HG02970 (cell line): ENCODE measurements at regions not wholly inside any gene's neighbourhood (a gene's known extent, or its start where the extent isn't known, plus 50 kb on each side); places are given as distances from the start of the nearest gene placed in this dataset.
"Not testable (repeated sequence)": the region's sequence is repeated elsewhere in the genome, so short reads cannot be mapped to it uniquely, and the experiment has no call there.

ENCODE experiments used
- ATAC-seq: cut with Tn5 transposase; IDR thresholded peaks from one replicate; pipeline ENCODE4 v1.9.1; 2021; ENCODE audit warnings: mild to moderate bottlenecking, moderate library complexity, moderate number of reproducible peaks; ENCODE audit not compliant: unreplicated experiment, low FRiP score

DNA sequence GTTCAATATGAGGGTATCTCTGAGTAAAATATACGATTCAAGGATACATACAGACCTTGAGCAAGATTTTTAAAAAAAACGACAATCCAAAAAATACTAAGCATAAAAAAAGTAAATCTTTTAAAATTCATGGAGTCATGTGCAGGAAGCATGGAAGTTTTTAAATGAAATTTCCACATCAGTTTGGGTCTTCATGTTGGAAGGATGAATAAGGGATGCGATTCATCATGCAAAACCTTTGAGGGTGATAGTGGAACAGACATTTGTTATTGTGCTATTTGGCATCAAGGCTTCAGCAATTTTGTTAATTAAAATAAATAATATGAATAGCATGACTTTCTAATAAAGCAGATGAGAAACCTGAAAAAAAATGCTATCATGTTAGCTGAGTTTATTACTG, 815.0 kb upstream of the PCDH10 start:
- no peak for ATAC-seq

DNA sequence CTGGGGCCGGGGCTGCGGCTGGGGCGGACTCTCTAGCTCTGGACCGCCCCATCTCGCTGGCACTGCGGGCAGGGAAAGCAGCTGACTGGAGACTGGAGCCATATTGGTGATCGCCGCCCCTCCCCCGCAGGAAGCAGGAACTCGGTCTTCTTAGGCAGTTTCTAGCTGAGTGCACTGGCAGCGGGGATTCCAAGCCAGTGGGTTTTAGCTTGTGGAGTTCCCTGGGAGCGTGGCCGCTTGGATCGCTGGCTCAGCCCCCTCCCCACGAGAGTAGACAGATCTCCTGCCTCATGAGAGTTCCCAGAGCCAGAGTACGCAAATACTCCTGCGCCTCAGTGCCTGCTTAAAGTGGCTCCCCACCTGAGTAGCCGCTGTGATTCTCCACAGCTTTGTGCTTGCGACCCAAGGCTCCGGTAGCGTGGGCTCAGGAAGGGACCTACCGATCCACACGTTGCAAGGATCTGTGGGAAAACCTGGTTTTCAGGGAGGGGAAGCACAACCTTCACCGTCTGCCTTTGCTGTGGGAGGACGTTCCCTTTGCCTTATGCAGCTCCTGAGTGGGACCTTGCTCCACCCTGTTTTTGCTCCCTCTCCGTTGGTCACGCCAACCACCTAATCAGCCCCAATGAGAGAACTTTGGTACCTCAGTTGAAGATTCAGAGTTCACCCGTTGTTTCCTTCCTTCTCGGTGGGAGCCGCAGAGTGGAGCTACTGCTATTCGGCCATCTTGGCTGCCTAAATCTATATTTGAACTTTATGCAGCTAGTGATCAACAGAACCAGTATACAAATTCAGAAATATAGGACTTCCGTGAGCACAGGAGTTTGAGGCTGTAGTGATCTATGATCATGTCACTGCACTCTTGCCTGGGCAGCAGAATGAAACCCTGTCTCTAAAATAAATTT, 803.9 kb upstream of the PCDH10 start:
- ATAC-seq: no peak

DNA sequence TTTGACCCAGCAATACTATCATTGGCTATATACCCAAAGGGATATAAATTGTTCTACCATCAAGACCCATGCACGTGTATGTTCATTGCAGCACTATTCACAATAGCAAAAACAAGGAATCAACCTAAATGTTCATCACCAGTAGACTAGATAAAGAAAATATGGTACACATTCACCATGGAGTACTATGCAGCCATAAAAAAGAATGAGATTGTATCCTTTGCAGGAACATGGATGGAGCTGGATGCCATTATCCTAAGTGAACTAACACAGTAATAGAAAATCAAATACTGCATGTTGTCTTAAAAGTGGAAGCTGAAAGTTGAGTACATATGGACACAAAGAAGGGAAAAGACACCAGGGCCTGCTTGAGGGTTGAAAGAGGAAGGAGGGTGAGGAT, 803.1 kb upstream of the PCDH10 start:
- no peak for ATAC-seq

DNA sequence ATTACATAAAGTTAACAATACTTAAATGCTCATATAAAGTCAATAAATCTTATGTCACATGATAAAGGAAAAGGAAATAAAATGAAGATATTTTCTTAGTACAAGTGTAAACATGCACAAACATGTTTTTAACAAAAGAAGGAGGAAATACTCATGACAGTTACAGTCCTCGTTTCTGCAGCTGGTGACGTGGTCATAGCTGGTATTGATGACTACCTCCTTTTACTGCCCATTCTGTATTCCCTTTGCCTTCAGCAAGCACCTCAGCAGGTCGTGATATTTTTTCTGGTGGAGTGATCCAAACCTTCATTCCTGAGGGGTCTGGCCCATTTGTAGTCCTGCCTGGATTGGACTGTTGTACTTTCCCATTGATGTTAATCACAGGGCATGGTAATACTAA, 797.5 kb upstream of the PCDH10 start:
- not testable (repeated sequence) for ATAC-seq

DNA sequence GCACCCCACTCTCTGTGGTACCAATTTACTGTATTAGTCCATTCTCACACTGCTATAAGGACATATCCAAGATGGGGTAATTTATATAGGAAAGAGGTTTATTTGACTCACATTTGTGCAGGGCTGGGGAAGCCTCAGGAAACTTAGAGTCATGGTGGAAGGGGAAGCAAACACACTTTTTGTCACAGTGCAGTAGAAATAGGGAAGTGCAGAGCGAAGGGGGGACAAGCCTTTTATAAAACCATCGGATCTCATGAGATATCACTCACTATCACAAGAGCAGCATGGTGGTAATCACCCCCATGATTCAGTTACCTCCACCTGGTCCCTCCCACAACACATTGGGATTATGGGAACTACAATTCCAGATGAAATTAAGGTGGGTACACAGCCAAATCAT, 766.9 kb upstream of the PCDH10 start:
- ATAC-seq: no peak

DNA sequence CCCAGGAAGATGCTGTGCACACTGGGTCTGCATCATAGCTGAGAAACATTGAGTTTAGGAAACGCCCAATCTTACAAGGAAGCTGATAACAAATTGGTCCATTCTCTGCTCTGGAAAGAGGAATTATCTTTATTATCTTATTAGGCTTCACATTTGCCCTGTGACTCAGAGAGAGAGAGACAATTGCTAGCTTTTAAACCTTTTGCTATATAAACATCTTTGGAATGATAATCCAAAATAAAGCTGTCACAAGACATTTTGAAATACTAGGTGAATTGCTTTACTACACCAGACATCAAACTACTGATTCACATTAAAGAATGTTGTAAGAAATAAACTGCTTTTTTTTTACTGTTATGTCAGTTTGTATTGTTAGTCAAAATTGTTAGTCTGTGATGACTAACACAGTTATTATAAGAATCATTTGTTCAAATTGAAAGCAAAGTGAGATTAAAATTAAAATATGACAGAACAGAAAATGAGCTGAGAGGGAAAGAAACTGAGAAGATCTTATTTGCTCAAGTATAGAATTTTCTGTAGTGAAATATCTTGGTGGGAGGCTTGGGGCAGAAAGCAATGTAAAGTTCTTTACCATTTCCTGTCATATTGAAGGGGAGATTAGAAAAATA, 765.4 kb upstream of the PCDH10 start:
- ATAC-seq: no peak

DNA sequence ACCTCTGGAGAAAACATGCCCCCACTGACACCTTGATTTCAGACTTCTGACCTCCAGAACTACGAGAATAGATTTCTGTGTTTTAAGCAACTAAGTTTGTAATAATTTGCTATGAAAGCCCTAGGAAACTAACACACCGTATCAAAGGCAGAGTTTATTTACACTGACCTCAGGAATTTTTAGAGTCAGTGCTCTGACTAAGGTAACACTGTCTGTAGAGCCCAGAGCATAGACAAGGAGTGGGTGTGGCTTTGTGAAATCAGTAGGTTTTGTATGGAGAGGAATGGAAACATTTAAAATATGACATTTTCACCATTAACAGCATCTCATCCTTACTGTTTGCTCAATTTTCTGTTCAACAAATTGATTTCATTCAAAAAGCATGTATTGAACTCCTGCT, 764.4 kb upstream of the PCDH10 start:
- no peak for ATAC-seq

DNA sequence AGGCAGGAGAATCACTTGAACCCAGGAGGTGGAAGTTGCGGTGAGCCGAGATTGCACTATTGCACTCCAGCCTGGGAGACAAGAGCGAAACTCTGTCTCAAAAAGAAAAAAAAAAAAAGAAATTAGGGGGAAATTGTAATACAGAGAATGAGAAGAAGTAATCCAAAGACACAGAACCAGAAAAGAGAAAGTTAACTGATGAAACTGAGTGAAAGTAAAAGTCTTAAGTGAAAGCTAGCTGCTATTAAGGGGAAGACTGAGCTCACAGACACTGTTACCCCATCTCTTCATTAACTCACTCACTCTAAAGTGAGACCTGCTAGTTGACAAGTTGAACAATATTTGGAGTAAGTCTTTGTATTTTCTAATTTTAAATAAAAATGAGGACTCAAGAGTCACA, 763.0 kb upstream of the PCDH10 start:
- ATAC-seq: no peak

DNA sequence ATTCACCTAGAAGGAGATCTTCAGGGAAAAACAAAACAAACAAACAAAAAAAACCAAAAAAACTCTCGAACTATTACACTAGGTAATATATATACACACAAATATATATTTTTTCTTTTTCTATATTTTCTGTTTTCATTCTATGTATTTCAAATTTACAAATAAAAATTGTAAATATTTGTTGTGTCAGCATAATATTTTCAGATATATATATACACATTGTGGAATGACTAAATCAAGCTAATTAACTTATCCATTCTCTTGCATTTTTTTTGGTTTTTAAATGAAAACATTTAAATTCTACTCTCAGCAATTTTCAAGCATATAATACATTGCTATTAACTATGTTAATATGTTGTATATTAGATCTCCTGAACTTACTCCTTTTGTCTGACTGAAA, 762.0 kb upstream of the PCDH10 start:
- no peak for ATAC-seq

DNA sequence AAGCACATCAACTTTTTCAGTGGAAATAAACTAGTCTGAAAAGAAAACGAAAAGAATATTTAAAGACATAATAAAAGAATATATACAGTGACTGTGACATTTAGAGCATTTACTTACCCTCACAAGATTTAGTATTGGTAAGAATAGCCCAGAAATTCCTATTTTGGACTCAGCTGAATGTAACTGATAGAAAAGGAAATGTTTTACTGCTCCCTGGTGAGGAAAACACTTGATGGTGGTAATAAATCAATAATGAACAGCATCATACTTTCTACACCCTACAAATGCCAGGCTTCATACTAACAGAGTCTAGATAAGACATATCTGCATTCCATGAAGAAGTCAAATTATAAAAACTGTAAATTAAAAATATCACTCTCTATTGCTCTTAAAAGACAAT, 753.5 kb upstream of the PCDH10 start:
- no peak for ATAC-seq

DNA sequence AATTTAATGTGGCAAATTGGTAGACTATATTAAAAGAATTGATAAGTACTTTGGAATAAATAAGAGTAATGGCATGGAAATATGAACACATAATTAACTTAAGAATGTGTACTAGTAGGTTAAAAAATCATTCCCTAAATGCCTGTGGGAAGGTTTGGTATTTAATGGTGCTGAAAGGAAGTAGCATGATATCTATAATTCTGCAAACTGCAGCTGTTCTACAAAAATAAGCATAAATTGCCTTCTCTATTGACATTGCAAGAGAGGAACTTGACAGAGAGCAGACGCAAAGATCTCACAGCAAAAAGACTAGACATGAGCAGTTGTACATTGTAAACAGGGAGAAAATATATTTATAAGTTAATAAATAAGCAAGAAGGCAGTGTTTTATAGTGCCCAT, 752.5 kb upstream of the PCDH10 start:
- no peak for ATAC-seq

DNA sequence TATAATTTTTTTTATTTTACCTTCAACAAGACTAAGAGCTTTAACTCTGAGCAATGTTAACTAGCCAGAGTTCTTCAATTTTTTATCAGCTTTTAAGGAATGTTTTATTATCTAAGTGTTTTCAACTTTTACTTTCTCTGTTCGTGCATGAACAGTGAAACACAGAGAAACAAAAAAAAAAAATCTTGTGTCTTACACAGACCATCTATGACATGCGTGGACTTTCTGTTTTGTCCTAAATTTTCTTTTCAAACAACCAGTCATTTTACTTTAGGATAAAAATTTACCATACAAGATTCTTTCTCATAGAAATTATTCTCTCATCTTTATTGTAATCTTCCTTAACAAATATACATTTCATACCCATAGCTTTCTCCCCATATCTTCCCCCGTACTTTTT, 731.9 kb upstream of the PCDH10 start:
- ATAC-seq: no peak

DNA sequence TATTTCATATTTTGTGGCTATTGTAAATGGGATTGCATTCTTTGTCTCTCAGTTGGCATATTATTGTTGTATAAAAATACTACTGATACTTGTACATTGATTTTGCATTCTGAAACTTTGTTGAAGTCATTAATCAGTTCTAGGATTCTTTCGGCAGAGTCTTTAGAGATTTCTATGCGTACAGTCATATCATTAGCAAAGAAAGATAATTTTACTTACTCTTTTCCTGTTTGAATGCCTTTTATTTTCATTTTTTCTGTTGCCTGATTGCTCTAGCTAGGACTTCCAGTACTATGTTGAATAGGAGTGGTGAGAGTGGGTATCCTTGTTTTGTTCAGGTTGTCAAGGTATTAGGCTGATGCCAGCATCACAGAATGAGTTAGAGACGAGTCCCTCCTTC, 722.0 kb upstream of the PCDH10 start:
- no peak for ATAC-seq

DNA sequence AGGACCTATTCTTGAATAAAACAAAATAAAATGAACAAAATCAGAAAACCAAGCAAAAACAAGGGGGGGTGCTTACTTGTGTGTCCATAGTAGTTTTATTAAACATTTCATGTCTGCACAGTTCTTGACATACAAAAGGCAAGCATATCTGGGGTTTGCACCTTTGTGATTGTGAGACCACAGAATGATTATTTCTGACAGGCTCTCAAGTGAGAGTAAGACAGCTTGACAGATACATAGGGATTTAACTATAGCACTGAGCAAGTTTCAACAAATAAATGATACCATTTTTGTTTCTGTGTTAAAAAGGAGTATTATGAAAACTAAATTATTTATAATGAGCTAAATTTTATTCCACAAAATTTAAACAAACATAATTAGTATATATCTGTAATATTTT, 712.0 kb upstream of the PCDH10 start:
- ATAC-seq: no peak

DNA sequence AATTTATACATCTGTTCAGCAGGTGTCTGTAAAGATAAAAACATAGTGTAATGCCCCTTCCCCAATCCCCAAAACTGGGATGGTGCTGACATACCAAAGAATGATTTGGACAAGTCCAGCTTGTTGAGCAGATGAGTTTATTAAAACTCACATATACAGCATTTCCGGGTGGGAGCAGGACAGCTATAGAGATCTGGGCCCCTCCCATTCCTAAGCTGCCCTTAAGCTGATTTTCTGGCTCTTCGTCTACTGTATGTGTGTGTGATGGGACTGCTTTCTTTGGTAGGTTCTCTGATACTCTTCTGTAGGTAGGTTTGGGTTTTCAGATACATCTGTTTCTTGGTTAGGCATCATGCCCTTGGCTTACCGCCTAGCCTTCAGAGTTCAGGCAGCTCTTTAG, 703.7 kb upstream of the PCDH10 start:
- ATAC-seq: no peak

DNA sequence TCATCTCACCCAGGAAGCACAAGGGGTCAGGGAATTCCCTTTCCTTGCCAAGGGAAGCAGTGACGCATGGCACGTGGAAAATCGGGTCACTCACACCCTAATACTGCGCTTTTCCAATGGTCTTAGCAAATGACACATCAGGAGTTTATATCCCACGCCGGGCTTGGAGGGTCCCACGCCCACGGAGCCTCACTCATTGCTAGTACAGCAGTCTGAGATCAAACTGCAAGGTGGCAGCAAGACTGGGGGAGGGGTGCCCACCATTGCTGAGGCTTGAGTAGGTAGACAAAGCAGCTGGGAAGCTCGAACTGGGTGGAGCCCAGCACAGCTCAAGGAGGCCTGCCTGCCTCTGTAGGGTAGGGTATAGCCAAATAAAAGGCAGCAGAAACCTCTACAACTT, 691.1 kb upstream of the PCDH10 start:
- not testable (repeated sequence) for ATAC-seq

DNA sequence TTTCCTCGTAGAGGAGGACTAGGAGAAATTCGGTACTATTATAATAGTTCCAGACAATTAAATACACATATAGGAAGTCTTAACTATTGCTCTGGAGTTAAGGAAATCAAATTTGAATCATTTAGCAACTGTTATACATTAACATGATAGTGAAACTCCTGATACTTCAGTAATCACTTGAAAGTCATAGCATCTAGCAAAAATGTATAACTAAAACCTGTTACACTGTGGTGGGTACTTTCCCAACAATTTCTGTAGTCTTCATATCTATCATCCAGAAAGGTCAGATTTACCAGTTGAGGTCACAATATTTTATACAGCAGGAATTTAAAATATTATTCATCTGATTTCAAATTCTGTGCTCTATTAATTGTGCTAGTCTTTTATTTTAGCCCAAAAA, 669.6 kb upstream of the PCDH10 start:
- no peak for ATAC-seq

DNA sequence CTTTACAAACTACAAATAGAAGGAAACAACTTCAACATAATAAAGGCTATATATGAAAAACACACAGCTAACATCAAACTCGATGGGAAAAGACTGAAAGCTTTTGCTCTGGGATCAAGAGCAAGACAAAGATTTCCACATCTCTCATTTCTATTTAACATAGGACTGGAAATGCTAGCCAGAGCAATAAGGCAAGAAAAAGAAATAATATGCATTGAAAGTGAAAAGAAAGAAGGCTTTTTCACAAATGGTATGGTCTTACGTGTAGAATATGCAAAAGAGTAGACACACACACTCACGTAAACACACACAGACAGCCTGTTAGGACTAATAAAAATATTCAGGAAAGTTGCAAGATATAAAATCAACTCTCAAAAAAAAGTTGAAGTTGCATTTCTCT, 660.5 kb upstream of the PCDH10 start:
- ATAC-seq: no peak

DNA sequence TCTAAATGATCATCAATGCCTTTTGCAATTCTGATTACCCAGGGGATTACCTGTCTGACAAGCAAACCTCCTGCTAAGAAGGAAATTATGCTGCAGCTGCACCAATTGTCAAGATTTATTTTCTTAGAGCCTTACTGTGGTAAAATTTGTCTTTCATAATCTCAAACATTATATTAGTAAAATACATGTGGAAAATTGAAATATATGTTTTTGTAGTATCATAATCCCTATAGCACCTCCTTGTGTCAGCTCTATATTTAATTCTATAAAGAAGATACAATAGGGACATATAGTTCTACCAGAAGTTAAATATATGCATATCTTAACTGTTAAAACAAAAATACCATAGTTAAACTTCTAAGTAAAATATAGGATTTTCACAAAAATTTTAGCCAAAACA, 655.6 kb upstream of the PCDH10 start:
- no peak for ATAC-seq

DNA sequence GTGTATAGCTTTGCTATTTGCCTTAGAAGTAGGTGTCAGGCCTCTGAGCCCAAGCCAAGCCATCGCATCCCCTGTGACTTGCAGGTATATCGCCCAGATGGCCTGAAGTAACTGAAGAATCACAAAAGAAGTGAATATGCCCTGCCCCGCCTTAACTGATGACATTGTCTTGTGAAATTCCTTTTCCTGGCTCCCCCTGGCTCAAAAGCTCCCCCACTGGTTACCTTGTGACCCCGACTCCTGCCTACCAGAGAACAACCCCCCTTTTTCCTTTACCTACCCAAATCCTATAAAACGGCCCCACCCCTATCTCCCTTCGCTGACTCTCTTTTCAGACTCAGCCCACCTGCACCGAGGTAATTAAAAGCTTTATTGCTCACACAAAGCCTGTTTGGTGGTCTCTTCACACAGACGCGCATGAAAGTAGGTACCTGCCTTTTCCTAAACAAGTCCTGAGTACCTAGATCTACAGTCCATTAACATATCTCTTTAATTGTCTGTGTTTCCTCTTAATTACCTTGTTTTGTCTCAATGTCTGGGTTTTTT, 653.8 kb upstream of the PCDH10 start:
- not testable (repeated sequence) for ATAC-seq

DNA sequence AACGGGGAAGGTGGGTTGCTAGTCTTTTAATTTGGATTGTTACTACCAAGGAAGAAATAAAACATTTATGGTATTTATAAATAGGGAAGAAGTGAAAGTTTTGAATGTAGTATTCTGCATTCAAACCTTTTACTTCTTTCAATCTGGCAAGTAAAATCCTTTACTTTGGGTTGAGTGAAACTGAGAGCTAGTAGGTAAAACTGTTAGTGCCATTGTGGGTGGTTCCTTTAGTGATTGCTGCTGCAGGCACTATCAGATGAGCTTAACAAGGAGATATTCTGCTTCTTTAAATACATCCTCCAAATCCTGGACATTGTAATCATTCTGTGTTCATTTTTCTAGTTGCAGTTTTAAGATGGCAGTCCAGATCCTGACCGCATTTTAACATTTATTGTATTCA, 650.9 kb upstream of the PCDH10 start:
- no peak for ATAC-seq

DNA sequence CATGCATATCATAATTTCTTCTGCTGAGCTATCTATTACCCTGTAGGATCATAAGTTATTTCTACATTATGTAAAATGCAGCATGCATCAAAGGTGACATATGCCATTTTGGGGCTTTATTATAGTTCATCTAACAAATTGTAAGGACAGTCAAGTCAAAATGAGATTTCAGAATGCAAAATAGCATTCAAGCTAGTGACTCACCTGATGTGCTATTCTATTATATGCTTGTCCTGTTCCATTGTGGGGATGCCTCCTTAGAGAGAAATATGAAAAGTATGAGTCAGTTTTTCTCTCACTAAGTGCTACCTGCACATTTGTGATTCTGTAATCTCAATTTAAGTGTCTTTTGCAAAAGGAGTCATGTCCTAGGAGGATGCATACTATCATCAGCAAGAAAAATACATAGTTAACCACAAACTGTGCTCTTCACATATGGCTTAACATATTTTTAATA, 647.0 kb upstream of the PCDH10 start:
- ATAC-seq: no peak
